ENCODE measurements at regions not wholly inside any gene's neighbourhood (a gene's known extent, or its start where the extent isn't known, plus 50 kb on each side); places are given as distances from the start of the nearest gene placed in this dataset.

GRCh38 chr11:42593441-42593840, 718.4 kb upstream of the API5 start:
- TF ChIP-seq CTCF (IDR thresholded peaks at IDR 0.05) = no peak
- TF ChIP-seq POLR2A (IDR thresholded peaks at IDR 0.05) = no peak

All from esophagus squamous epithelium (tissue), 4 donors.